GM19395 (cell line): ENCODE measurements at regions not wholly inside any gene's neighbourhood (a gene's known extent, or its start where the extent isn't known, plus 50 kb on each side); places are given as distances from the start of the nearest gene placed in this dataset.
"Not testable (repeated sequence)": the region's sequence is repeated elsewhere in the genome, so short reads cannot be mapped to it uniquely, and the experiment has no call there.

Experiments
- ATAC-seq: cut with Tn5 transposase; IDR thresholded peaks from one replicate; pipeline ENCODE4 v1.9.1; 2021; ENCODE audit warnings: mild to moderate bottlenecking, moderate library complexity; ENCODE audit not compliant: unreplicated experiment

DNA sequence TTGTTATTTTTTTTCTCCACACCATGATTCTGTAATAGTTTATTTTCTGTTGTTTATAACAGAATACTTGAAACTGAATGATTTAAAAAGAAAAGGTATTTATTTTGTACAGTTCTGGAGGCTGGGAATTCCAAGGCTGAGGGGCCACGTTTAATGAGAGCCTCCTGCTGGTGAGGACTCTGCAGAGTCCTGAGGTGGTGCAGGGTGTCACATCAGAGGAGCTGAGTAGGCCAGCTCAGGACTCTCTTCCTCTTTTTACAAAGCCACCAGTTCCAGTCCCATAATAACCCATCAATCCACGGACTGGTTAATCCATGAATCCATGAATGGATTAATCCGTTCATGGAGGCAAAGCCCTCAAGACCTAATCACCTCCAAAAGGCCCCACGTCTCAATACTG lies 71.6 kb downstream of the TFAP2A start:
- no peak for ATAC-seq

DNA sequence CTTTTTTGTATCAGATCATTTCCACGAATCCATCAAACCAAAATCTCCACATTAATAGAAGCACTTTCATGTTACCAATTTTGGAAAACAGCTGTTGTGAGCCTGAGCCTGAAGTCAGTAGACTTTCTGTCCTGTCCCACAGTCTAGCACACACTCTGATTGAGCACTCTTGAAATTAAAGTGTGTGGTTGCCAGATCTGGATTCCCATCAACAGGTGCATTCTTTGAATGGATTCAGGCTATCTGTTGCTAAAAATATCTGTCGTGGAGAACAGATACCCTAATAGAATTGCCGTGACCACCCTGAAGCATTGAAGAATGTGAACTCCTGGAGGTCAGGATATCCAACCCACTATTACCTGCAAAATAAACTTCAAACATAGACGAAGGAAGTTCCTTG lies 73.3 kb downstream of the TFAP2A start:
- no peak for ATAC-seq

DNA sequence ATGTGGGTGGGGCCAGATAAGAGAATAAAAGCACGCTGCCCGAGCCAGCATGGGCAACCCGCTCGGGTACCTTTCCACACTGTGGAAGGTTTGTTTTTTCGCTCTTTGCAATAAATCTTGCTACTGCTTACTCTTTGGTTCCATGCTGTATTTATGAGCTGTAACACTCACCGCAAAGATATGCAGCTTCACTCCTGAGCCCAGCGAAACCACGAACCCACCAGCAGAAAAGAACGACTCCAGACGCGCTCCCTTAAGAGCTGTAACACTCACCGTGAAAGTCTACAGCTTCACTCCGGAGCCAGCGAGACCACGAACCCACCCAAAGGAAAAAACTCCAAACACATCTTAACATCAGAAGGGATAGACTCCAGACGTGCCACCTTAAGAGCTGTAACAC lies 76.7 kb downstream of the TFAP2A start:
- ATAC-seq: no peak

DNA sequence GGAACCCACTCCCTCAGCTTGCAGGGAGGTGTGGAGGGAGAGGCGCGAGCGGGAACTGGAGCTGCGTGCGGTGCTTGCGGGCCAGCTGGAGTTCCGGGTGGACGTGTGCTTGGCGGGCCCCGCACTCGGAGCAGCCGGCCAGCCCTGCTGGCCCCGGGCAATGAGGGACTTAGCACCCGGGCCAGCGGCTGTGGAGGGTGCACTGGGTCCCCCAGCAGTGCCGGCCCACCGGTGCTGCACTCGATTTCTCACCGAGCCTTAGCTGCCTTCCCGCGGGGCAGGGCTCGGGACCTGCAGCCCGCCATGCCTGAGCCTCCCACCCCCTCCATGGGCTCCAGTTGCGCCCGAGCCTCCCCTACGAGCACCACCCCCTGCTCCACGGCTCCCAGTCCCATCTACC lies 77.5 kb downstream of the TFAP2A start:
- ATAC-seq: not testable (repeated sequence)

DNA sequence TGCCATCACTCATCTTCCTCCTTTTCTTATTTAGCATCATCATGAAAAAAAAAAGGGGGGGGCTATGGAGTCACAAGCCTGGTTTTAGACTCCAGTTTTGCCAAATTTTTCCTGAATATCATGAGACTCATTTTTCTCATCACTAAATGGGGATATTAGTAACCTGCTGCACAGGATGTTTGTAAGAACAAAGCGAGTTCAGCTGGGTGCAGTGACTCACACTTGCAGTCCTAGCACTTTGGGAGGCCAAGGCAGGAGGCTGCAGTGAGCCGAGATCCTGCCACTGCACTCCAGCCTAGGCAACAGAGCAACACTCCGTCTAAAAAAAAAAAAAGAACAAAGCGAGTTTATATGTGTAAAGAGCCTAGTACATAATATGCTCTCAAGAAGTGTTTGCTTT lies 82.8 kb downstream of the TFAP2A start:
- no peak for ATAC-seq

DNA sequence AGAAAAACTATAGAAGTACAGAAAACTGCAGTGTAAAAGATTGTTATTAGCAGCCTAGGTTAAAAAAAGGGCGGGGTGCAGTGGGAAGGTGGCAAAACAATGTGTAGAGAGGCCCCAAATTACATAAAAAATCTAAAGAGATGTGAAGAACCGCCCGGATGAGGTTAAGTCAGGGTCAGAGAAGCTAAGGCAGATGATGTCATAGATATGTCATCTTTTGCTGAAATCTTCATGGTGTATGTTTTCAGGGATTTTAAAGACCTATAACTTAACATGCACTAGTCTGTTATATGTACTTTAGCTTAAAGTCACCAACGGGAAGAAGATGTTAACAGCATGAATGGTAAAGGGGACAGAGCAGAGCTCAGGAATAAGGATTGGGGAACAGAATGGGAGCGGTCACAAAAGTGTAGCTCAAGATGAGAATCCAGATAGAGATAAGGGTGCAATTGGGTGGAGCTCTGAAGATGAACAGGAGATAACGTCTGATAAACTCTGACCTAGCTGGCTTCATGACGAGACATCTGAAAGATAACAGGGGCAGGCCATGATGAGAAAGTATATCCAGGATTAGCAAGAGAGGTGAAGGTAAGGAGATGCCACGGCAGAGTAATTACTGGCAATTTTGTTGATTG lies 83.4 kb downstream of the TFAP2A start:
- ATAC-seq: no peak

DNA sequence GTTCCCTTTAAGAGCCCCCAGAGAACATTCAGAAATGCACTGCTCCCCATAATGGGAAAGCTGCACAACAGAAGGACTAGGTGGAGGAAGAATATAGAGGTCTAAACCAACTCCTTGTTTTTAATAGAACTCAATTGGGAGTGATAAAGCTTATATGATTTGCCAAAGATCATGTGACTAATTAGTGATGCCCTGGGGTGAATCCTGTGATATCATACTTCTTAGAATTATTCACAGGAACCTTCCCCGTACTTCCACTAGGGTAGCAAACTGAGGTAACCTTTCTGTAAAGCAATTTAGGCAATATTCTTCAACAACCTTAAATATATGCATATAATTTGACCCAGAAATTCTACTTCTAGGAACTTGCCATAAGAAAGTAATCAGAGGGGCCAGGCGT lies 84.4 kb downstream of the TFAP2A start:
- ATAC-seq: no peak

DNA sequence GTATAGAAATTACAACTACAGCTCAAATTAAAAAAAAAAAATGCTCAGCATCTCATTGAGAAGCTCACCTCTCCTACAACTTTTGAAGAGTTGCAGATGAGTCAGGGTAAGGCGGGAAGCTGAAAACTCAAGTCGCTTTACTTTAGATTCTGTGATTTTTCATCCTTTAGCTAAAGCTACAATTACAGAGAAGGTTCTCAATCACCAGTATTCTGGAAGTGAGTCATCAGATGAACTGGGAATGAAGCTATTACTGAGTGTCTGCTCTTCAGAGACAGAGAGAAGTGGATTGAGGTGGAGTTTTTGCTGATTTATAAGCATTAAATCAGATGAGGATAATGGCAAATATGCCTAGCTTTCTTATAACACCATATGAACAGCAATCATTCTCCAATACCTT lies 91.9 kb downstream of the TFAP2A start:
- no peak for ATAC-seq

DNA sequence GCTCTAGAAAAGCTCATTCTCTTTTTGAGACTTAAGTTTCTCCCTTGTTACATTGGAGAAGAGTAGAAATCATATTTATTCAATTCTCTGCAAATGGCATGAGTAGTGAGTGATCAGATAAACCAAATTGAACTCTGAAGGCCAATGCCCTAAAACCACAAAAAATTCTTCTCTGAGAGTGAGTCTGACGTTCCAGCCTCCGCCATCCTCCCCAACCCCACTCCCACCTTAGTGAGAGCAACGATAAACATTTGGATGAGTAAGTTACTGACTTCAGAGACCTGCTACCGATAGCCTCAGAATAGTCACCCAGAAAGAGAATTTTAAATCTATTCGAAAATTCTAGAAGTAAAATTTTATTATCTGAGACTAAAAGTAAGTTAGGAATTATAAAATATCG lies 94.6 kb downstream of the TFAP2A start:
- no peak for ATAC-seq

DNA sequence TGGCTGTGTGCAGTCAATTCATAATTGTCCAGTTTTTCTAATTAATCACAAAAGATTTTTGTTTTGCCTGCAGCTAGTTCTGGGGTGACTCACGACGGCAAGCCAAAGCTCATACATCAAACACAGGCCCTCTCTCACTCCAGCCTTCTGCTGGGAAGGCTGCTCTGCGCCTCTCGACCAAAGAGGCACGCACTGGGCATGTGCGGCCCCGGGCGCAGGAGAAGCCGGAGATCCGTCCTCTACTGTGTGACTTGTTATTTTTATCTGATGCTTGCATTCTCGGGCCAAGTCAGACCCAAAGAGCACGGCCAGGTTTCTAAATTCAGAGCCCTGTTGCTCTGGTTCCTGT lies 98.5 kb downstream of the TFAP2A start:
- no peak for ATAC-seq

DNA sequence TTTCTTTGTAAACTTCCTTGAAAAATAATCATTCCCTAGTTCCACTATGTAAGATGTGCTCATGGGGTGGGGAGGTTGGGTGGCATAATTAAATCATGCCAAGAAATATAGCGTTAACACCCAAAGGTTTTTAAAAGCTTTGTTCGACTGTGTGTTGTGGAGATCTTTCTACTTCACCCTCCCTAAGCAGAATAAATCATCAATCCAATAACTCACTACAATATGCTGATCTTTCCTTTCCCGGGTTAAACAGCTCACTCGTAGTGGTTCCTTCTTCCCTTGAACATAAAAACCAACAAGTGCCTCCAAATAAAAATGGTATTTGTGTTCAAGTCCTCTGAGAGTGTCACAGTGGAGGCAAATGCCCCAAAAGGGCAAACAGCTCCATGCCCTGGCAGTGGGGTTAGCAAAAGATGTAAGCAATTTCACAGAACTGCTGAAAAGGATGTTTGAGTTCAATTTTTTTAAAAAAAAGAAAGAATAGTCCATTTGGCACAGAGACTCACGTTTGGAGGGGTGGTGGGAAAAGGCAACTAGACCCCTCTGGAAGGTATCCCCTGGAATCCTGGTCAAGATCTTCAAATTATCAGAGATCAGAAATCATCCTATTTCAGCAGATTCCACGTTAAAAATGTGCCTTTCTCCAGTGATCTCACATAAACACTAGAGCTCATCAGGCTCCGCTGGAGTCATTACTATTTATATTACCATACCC lies 99.1 kb downstream of the TFAP2A start:
- no peak for ATAC-seq

DNA sequence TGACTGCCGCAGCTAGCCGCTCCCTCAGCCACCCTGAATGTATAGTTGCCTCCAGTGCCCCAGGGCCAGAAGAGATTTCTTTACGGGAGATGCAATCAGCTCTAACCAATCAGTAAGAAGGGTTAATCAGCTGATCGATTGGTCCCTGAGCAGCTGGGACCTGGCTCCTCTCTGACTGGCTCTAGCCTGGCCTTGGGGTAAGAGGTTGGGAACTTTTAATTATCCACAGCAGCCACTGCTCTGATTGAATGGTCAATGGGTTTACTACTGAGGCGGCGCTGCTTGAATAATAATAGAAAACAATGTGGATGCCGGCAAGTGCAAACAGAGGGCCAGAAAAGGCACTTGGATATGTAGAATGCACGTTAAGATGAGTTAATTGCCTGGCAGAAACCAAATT lies 99.8 kb downstream of the TFAP2A start:
- ATAC-seq: no peak

DNA sequence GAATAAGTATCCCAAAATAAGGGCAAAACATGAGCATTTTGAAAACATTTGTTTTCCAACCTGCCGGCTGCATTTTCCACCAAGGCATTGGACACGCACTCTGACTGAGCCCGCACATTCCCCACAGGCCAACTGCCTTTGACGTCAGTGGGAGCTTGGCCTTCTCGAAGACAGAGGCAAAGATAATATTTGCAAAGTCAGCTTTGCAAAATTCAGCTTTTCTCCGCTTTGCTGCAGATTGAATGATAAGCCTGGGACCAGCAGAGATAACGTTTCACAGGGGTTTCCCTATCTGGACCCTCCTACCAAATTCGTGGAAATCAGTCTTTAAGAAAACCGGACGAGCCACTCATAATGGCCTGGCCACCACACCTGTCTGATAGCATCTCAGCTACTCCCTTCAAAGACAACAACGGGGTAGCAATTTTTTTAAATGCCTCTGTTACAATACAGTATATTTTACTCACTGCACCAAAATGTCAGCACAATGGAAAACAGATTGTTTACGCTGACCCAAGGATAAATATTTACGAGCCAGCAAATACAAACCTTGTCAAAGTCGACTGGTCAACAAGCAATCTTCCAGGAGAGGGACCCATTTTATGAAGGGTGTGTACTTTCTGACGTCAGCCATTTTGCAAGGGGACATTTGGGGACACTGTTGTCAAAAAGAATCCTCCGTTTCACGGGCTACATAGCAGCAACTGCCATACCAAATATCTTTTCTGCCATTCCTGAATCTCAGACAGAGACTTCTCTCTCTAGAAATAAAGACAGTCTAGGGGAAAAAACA lies 100.5 kb downstream of the TFAP2A start:
- ATAC-seq: no peak

DNA sequence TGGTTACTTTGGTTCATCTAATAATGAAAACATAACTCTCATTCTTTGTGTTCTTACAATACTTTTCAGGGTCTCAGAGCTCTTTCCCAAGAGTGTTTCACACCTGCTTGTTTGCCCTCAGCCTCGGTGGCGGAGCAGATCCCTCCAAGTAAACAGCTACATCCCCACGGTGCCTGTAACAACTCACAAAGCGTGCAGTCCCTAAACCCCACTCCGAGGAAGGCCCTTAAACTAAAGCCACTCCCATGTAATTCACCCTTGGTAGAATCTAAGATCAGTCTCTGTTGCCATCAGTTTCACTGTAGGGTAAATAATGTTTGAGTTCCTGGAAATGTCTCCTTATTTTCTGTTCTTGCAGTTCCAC lies 101.1 kb downstream of the TFAP2A start:
- ATAC-seq: no peak

DNA sequence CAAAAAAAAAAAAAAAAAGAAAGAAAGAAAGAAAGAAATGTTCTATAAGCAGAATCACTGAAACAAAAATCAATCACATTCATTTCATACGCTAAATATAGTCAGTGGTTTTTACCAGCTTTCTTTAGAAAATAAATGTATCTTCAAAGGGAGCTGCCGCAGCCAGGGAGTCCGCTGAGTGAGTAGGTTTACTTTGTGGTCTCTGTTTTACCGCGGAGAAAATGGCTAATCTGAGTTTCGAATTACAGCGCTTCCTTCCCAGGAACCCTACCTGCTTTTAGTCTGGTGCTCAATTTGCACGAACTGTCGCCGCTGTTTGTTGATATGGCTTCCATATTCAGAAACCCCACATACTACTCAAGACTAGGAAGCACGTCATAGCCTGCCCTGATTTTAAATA lies 102.4 kb downstream of the TFAP2A start:
- ATAC-seq: no peak

DNA sequence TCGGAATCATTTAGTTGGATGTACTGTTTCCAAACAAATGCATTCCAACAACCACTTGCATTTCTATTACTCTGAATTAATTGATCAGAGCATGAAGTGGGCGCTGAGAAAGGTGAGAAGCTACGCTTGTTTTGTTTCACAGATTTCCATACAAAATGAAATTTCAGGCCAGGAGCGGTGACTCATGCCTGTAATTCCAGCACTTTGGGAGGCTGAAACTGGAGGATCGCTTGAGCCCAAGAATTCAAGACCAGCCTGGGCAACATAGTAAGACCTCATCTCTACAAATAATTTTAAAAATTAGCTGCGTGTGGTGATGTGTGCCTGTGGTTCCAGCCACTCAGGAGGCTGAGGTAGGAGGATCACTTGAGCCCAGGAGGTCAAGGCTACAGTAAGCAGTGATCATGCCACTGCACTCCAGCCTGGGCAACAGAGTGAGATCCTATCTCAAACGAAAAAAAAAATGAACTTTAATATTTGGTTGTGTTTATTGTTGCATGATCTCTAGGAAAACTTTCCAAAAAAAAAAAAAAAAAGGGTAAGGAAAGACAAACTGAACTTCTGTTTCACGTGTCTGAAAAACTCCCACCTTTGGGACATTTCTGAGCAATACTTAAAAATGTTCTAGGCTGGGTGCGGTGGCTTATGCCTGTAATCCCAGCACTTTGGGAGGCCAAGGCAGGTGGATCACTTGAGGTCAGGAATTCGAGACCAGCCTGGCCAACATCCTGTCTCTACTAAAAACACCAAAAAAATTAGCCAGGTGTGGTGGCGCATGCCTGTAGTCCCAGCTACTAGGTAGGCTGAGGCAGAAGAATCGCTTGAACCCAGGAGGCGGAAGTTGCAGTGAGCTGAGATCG lies 103.1 kb downstream of the TFAP2A start:
- not testable (repeated sequence) for ATAC-seq

DNA sequence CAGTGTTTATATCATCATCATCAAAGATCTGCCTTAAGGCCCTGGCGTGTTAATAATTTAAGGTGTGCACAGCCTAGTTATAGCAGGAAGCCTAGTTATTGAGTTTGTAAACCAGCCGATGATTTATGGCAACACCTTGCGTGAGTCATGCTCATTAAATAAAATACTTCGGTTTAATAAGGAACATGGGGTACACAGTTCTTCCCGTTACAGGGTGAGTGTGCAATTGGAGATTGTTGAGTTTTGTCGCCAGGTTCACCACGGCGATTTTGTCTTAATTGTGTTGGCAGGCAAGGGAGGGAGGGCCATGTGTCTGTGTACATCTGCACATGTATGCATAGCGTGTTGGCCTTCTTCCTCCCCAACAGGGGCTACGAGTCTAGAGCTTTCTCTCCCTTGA lies 104.0 kb downstream of the TFAP2A start:
- no peak for ATAC-seq

DNA sequence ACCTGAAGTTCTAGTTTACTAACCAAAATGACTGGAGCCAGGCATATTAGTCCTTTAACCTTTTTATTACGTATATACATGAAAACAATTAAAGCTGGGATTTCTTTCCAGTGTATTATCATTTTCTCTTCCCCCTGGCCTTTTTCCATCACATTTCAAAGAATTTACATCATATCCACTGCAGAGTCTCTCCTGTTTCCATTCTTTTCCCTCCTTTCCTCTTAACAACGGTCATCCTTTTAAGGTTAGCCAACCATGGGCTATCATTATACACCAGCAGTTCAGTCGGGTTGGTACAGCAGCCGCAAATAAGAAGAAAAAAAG lies 104.6 kb downstream of the TFAP2A start:
- no peak for ATAC-seq

DNA sequence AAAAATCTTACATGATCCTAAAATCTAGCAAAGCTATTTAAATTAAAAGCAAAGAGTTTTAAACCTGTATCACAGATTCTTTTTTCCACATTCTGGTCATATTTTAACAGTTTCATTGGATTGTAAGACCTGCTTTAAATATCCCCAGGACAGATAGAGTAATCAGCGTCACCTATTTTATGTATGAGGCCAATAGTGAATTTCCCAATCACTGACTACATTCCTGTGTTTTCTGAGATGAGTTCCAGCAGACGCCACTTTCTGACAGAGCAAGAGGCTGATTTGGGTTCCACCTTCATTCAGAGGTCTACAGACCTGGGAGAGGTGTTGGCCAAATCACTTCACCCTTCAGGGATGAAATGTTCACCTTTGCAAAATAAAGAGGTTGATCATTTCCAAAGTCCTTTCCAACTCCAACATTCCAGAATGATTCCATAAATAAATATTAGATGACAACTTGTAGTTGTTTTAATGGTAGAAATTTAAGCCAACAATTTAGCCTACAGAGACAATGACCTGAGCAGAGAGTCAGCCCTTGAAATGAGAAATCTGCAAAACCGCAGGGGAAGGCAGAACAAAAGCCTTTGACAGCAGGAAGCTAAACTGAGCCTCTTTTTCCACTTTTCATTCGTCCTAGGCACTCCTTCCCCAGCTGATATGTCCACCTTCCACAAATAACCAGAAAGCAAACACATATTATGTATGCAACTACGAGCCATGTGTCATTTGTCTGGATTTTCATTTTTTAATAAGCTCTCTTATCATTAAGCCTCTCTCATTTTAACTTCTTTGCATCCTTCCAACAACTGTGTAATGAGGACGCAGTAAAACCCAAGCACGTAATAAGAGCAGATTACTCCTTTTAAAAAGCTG lies 105.2 kb downstream of the TFAP2A start:
- ATAC-seq: no peak

DNA sequence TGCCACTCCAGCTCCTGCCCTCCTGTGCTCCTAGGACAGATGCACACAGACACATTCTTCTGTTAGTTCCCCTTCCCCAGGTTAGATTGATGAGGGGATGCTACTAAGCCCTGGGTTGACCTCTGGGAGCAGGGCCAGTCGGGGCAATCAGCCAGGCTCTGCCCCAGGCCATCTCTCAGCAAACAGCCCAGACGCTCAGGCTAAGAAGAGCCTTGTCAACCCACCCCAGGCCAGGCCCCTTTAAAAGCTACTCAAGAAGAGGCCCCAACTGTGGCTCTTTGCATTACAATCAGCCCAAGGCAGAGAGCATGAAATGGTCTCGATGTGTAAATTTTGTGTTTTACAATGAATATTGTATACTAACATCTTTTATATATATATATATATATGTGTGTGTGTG lies 107.4 kb downstream of the TFAP2A start:
- ATAC-seq: no peak

DNA sequence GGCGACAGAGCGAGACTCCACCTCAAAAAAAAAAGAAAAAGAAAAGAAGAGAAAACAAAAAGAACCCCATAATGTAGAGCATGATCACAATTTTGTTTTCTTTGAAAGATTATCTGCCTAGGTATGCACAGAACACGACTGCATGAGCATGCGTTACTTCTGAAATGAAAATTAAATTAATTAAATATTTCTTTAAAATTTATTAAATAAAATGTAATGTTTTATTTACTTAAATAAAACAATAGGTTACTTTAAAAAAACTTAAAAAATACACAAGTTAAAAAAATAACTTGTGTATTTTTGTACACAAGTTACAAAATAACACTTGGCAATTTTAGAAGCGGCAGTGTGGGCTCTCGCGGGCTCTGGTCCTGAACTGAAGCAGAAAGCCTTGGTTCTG lies 107.8 kb downstream of the TFAP2A start:
- no peak for ATAC-seq
